Fibroblast of lung (primary cell): ENCODE measurements at regions not wholly inside any gene's neighbourhood (a gene's known extent, or its start where the extent isn't known, plus 50 kb on each side); places are given as distances from the start of the nearest gene placed in this dataset.

Experiments used
- DNase-seq, 2 donors: peaks; one replicate each; pipeline versions ENCODE4 v3.0.0 to v3.0.0-alpha.2; 2010; ENCODE audit warnings: low read depth in 2 of 2
- H2AFZ ChIP-seq: 2 replicates; pipeline ENCODE4 v1.5.1; 2012; ENCODE audit warnings: low read length, control low read depth, inconsistent platforms
- H3K27ac ChIP-seq: 2 replicates; pipeline ENCODE4 v1.5.1; 2011; ENCODE audit warnings: low read length, control low read depth; ENCODE audit not compliant: insufficient read depth
- H3K27me3 ChIP-seq: 2 replicates; pipeline ENCODE4 v1.5.1; 2011; ENCODE audit warnings: mild to moderate bottlenecking, low read length; ENCODE audit not compliant: control insufficient read depth, insufficient read depth
- H3K36me3 ChIP-seq: 2 replicates; pipeline ENCODE4 v1.5.1; 2011; ENCODE audit warnings: low read length; ENCODE audit not compliant: control insufficient read depth, insufficient read depth
- H3K4me1 ChIP-seq: 2 replicates; pipeline ENCODE4 v1.5.1; 2011; ENCODE audit warnings: low read length; ENCODE audit not compliant: control insufficient read depth, insufficient read depth; ENCODE audit errors: extremely low read depth
- H3K4me2 ChIP-seq: 2 replicates; pipeline ENCODE4 v1.5.1; 2011; ENCODE audit warnings: low read length, control low read depth; ENCODE audit not compliant: insufficient read depth; ENCODE audit errors: extremely low read depth
- H3K4me3 ChIP-seq, 4 experiments: fragments of 200-600 bp in 1 of 4; sonication (generic) in 1 of 4; replicated peaks in 1 of 4; 2 replicates each; pipeline ENCODE4 v1.5.1; 2011 to 2016; ENCODE audit warnings: low read length in 4 of 4, low read depth in 3 of 4, mild to moderate bottlenecking in 3 of 4, control low read depth in 2 of 4, inconsistent platforms in 1 of 4, mixed read lengths in 1 of 4; ENCODE audit not compliant: insufficient read depth in 1 of 4; ENCODE audit errors: control extremely low read depth in 1 of 4
- H3K79me2 ChIP-seq: 2 replicates; pipeline ENCODE4 v1.5.1; 2012; ENCODE audit warnings: mild to moderate bottlenecking, low read length, inconsistent platforms; ENCODE audit not compliant: control insufficient read depth, insufficient read depth
- H3K9ac ChIP-seq: 2 replicates; pipeline ENCODE4 v1.5.1; 2011; ENCODE audit warnings: mild to moderate bottlenecking, low read length, control low read depth; ENCODE audit not compliant: insufficient read depth
- H3K9me3 ChIP-seq: 2 replicates; pipeline ENCODE4 v1.5.1; 2012; ENCODE audit warnings: low read depth, low read length; ENCODE audit not compliant: control insufficient read depth, insufficient read depth
- H4K20me1 ChIP-seq: 2 replicates; pipeline ENCODE4 v1.5.1; 2011; ENCODE audit warnings: low read length; ENCODE audit not compliant: control insufficient read depth, insufficient read depth; ENCODE audit errors: extremely low read depth
- EZH2 ChIP-seq: IDR thresholded peaks from 2 replicates; pipeline ENCODE4 v1.5.1; 2012; ENCODE audit warnings: low read length, control low read depth, mild to moderate bottlenecking; ENCODE audit errors: missing control alignments
- TF ChIP-seq, protein P1 (sequence below), 2 donors: IDR thresholded peaks in 1 of 2; conservative IDR thresholded peaks in 1 of 2; 1 replicate in 1 of 2; 2 replicates in 1 of 2; pipeline ENCODE4 v1.5.1; 2011 to 2012; ENCODE audit warnings: low read length in 2 of 2, control low read depth in 1 of 2, inconsistent platforms in 1 of 2, low read depth in 1 of 2, mild to moderate bottlenecking in 1 of 2

DNA sequence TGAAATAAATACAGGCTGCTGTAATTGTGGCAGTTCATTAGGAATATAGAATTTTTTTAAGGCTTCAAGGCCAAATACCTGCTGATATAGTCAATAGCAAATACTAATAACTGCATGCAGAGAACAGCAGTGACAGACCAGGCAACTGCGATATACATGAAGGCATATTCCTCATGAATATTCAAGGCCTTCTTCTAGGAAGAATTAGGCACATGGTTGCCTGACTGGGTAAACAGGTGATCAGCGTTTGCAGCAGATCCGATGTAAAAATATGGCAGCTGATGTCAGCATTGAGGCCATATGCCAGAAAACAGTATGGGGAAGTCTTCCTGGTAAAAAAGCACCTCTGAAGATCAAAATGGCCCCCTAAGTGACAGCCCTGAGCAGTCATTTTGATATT lies 629.7 kb downstream of the UQCRFS1 start:
- Histone ChIP-seq H4K20me1 (no peaks in the 10 kb centered on the region), H3K27me3 (no peaks in the 10 kb centered on the region), H3K36me3 (no peaks in the 10 kb centered on the region), H3K27ac (no peak overlapping the region), H3K4me1 (no peaks in the 10 kb centered on the region), H3K4me3 (no peak overlapping the region), H3K4me2 (no peak overlapping the region), H3K9me3 (no peaks in the 10 kb centered on the region), H2AFZ (no peak overlapping the region), H3K9ac (no peak overlapping the region), H3K79me2 (no peaks in the 10 kb centered on the region)
- no peak for DNase-seq
- TF ChIP-seq EZH2, result no peak
- TF ChIP-seq, protein P1, sequence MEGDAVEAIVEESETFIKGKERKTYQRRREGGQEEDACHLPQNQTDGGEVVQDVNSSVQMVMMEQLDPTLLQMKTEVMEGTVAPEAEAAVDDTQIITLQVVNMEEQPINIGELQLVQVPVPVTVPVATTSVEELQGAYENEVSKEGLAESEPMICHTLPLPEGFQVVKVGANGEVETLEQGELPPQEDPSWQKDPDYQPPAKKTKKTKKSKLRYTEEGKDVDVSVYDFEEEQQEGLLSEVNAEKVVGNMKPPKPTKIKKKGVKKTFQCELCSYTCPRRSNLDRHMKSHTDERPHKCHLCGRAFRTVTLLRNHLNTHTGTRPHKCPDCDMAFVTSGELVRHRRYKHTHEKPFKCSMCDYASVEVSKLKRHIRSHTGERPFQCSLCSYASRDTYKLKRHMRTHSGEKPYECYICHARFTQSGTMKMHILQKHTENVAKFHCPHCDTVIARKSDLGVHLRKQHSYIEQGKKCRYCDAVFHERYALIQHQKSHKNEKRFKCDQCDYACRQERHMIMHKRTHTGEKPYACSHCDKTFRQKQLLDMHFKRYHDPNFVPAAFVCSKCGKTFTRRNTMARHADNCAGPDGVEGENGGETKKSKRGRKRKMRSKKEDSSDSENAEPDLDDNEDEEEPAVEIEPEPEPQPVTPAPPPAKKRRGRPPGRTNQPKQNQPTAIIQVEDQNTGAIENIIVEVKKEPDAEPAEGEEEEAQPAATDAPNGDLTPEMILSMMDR (conservative IDR thresholded peaks at IDR 0.05 in 1 of 2, IDR thresholded peaks at IDR 0.05 in 1 of 2; ENCODE audit: low read depth in 1 of 2, low read length in 2 of 2), result no peak

- Histone ChIP-seq H4K20me1 (no peaks in the 10 kb centered on the region), H3K79me2 (no peaks in the 10 kb centered on the region), H3K4me3 (no peak overlapping the region), H3K9me3 (no peaks in the 10 kb centered on the region), H3K4me2 (no peak overlapping the region), H3K4me1 (no peaks in the 10 kb centered on the region), H3K36me3 (no peaks in the 10 kb centered on the region), H3K27ac (no peak overlapping the region), H3K27me3 (no peaks in the 10 kb centered on the region), H3K9ac (no peak overlapping the region), H2AFZ (no peak overlapping the region)
- DNase-seq, result no peak
- TF ChIP-seq, protein P1 (conservative IDR thresholded peaks at IDR 0.05 in 1 of 2, IDR thresholded peaks at IDR 0.05 in 1 of 2; ENCODE audit: low read depth in 1 of 2, low read length in 2 of 2), result no peak
- TF ChIP-seq EZH2, result no peak
These were observed 630.2 kb downstream of the UQCRFS1 start for GRCh38 chr19:28582796-28583195.

DNA sequence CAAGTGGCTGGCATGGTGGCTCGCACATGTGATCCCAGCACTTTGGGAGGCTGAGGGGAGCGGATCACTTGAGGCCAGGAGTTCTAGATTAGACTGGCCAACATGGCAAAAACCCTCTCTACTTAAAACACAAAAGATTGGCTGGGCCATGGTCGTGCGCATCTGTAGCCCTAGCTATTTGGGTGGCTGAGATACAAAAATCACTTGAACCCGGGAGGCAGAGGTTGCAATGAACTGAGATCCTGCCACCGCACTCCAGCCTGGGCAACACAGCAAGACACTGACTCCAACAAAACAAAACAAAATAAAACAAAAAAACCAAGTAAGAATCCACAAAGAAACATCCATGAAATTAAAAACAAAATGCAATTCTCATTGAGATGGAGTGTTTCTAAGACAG lies 630.6 kb downstream of the UQCRFS1 start:
- TF ChIP-seq, protein P1 (conservative IDR thresholded peaks at IDR 0.05 in 1 of 2, IDR thresholded peaks at IDR 0.05 in 1 of 2; ENCODE audit: low read depth in 1 of 2, low read length in 2 of 2), result no peak
- TF ChIP-seq EZH2, result no peak
- Histone ChIP-seq H3K9me3 (no peaks in the 10 kb centered on the region), H4K20me1 (no peaks in the 10 kb centered on the region)

More for the DNA sequence above, 630.6 kb downstream of the UQCRFS1 start:
- no peak for DNase-seq
- H3K4me1 ChIP-seq, result no peaks in the 10 kb centered on the region
- no peaks in the 10 kb centered on the region for H3K36me3 ChIP-seq
- no peak overlapping the region for H3K9ac ChIP-seq
- no peak overlapping the region for H2AFZ ChIP-seq
- no peak overlapping the region for H3K4me2 ChIP-seq
- H3K27ac ChIP-seq, result no peak overlapping the region
- no peaks in the 10 kb centered on the region for H3K27me3 ChIP-seq
- no peak overlapping the region for H3K4me3 ChIP-seq
- H3K79me2 ChIP-seq, result no peaks in the 10 kb centered on the region
